HG02852 (cell line): ENCODE measurements at regions not wholly inside any gene's neighbourhood (a gene's known extent, or its start where the extent isn't known, plus 50 kb on each side); places are given as distances from the start of the nearest gene placed in this dataset.

Experiments used
- ATAC-seq: cut with Tn5 transposase; IDR thresholded peaks from one replicate; pipeline ENCODE4 v1.9.1; 2021; ENCODE audit warnings: mild to moderate bottlenecking, moderate library complexity; ENCODE audit not compliant: unreplicated experiment

GRCh38 chr6:145241721-145242120 lies 493.6 kb downstream of the EPM2A start:
- ATAC-seq, result no peak

DNA sequence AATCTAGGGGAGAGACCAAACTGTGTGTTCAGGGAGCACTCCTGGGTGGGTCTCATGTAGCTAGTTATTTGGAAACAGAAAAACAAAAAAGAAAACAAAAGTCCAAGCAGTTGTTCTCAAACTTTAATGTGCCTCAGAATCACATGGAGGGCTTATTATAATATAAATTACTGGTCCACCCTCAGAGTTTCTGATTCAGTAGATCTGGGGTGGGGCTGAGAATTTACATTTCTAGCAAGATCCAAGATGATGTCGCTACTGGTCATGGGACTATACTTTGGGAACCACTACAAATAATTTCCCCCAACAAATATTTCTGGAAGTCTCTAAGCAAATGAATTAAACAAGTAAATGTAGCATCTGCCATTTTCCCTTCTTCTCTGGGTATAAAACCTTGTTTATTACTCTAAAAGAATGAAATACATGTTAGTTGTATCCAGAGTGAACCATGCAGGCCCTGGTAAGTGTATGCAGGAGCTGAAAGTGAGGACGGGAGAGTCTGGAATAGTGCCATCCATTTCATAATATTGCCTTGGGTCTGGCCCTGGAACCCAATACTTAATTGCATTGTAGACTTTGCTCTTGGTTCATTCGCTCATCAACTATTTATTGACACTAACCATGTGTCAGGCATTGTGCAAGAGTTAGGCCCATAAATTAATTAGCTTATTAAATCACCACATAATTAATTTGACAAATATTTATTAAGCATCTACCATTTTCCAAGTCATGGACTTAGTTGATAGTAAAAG lies 490.8 kb downstream of the EPM2A start:
- no peak for ATAC-seq

DNA sequence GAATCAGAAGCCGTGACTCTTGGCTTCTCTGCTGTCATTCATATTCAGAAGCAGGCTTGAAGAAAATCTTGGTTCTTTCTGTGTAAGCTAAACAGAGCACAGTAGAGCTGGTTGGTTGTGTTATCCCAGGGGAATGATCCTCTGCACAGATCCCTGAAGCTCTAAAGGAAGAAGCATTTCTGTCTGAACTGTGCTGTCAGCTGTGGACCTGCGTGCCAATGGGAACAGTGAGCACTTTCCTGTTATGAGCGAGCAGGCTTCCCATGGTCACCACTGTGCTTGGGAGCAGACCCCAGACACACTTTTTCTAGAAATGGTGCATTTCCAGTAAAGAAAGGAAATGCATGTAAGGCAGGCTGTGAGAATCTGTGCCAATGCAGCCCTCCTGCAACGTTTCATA lies 490.2 kb downstream of the EPM2A start:
- no peak for ATAC-seq

GRCh38 chr6:145247692-145248419 lies 487.5 kb downstream of the EPM2A start:
- ATAC-seq, result no peak

- ATAC-seq, result no peak
These were observed 484.9 kb downstream of the EPM2A start for GRCh38 chr6:145250436-145250835.

DNA sequence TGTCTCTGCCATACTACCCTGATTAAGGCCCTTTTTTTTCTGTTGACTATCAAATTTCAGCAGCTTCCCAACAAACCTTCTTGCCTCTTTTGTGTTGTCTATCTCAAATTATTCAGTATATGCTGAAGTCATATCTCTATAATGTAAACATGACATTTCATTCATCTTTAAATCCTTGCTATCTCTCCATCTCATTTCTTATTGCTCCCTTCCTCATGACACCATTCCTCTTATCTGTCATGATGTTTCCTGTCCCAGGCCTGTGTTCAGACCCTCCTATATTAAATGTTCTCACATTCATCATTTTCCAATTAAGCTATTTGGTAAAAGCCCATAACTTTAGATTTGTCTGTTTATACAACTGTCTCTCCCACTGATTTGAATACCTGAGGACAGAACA lies 482.6 kb downstream of the EPM2A start:
- ATAC-seq, result no peak

GRCh38 chr6:145254649-145255401 lies 480.5 kb downstream of the EPM2A start:
- no peak for ATAC-seq

DNA sequence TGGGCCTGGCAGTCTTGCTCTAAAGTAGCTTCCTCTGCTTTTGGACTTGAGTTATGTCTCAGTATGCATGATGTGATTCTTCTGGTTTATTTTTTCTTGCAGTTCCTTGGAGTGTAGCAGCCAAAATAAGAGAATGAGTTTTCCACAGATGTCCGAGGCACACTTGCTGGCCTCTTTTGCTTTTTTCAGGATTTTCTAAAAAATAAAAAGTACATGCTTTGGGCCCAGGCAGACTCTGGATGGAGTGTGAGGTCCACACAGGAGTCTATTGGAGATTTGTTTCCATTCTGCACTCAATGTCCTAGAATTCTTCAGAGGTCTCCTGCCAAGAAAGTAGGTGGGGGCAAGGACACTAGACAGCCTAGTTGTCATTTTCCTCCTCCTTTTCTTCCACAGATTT lies 477.6 kb downstream of the EPM2A start:
- no peak for ATAC-seq

- ATAC-seq, result no peak
These were observed 477.2 kb downstream of the EPM2A start for GRCh38 chr6:145258122-145258521.

DNA sequence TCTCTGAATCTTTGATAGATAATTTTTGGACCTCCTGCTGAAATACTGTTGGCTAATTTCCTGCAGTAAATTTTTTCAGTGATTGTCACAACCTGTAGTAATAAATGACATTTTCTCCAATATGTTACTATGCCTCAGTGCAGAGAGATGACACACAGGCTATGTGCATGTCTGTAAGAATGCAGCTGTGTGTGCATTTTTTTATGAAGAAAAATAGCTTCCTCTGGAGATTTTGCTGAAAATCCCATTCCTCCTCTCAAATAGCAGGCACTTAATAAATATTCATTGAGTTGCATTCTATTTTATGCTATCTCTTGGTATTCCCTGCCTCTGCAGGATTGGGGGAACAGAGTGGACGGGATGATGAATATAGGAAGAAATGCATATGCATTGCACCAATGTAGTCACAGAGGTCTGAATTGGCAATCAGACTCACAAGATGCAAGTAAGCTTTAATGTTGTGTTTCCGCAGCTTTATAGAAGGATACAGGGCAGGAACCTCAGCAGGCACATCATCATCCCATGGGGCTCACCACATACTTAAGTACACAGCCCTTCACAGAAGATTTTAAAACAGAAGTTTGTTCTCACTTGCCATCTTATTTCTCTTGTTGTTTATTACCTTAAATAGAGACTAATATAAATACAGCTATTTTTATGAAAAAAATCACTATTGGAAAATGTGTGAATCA lies 474.7 kb downstream of the EPM2A start:
- ATAC-seq, result no peak

- ATAC-seq, result no peak
These were observed 473.6 kb downstream of the EPM2A start for GRCh38 chr6:145261758-145262157.

DNA sequence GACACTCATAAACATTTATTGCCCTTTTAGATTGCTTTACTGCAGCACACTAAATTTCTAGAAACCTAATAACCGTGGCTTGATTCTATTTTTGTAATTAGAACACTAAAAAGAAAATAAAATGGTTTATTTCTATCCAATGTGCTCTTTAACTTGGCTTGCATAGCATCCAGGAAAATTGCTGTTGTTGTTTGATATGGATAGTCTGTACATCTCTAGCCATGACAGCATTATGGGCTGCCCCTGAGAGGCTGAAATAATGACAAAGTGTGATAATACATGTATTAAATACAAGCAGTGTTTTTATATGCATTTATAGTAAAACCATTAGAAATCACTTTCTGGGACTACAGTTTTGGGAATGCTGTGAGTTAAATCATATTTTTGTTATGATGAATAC lies 472.5 kb downstream of the EPM2A start:
- no peak for ATAC-seq

DNA sequence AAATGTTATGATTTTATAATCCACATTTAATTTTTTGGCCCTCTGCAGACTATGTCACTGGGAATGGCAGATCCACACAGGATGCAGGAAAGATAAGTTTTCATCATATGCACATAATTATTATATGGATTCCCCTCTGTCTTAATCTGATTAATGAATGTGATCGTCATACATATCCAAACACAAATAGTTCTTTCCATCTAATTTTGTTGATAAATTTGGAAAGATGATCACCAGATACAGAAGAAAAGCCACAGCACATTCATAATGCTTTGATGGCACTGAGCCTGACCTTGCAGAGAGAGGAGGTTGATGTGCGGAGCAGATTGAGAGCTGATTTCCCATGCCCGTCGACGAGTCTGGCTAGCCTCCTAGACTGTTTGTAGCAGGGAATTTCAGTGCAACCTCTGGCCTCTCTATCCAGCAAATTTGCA lies 471.5 kb downstream of the EPM2A start:
- no peak for ATAC-seq

- ATAC-seq, result no peak
These were observed 468.8 kb downstream of the EPM2A start for GRCh38 chr6:145266432-145267075.

GRCh38 chr6:145267076-145267867 lies 468.0 kb downstream of the EPM2A start:
- ATAC-seq, result no peak

- ATAC-seq, result no peak
These were observed 464.9 kb downstream of the EPM2A start for GRCh38 chr6:145270464-145270863.

DNA sequence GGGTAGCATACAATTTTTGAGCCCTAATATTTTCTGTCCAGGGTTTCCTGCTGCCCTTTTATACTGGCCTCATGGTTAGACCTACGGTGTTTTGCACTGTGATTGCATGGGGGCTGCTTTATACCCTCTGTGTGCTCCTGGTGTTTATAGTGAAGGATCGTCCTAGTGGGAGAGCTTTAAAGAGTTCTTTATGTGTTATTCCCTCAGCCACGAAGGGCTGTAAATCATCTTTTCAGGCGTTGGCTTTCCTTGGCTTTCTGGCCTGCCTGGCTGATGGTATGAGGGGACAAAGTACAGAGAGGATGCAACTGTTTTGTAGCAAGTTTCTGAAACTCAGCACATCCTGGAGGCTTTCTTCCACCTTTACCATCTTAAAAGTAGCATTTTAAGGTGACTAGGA lies 464.3 kb downstream of the EPM2A start:
- ATAC-seq, result no peak

DNA sequence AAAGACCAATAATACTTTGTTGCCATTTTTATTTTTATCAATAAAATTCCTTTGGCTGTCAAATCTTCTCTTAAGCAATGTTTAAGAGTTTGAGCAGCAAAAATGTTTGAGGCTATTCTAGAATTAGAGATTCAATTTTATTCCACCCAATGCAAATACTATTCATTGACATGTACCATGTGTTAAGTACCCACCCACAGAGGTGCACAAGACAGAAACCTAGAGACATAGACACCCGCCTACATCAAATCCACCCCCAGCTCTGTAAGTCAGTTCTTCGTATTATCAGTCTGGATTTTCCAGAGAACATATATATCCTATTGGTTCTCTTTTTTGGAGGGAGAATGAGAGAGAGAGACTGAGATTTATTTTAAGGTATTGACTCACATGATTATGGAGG lies 463.7 kb downstream of the EPM2A start:
- no peak for ATAC-seq

GRCh38 chr6:145272246-145272645 lies 463.1 kb downstream of the EPM2A start:
- ATAC-seq, result no peak

GRCh38 chr6:145273136-145273535 lies 462.2 kb downstream of the EPM2A start:
- ATAC-seq, result no peak
